Left ventricle myocardium superior (tissue), 1 donor: ENCODE measurements at regions not wholly inside any gene's neighbourhood (a gene's known extent, or its start where the extent isn't known, plus 50 kb on each side); places are given as distances from the start of the nearest gene placed in this dataset.

Experiments
- ATAC-seq: fragments of 200-7000 bp; cut with Tn5 transposase; one replicate; pipeline ENCODE4 v1.9.1; 2020; ENCODE audit warnings: mild to moderate bottlenecking, moderate library complexity
- DNase-seq: peaks from one replicate; pipeline ENCODE4 v3.0.0-alpha.2; 2020
- intact Hi-C: fragments of 100-400 bp; cut with micrococcal nuclease; formaldehyde crosslinking; loops from one replicate; pipeline ENCODE4 v1.11.0; 2022
- donor health status: DM: no; HTN: yes; CAD: no; lungs with severe emphysema.

GRCh38 chr1:4964634-4965345, 310.4 kb downstream of the AJAP1 start:
- intact Hi-C loops = no loop called here
- ATAC-seq = no peak
- no peak for DNase-seq

- intact Hi-C loops = no loop called here
- DNase-seq (no peak), ATAC-seq (no peak)
Observed at GRCh38 chr1:4963251-4963650, 308.8 kb downstream of the AJAP1 start.

- ATAC-seq (no peak), DNase-seq (no peak)
- intact Hi-C loops = no loop called here
Observed at GRCh38 chr1:4962836-4963235, 308.4 kb downstream of the AJAP1 start.

- DNase-seq (no peak), ATAC-seq (no peak)
- intact Hi-C loops = no loop called here
Observed at GRCh38 chr1:4961935-4962645, 307.7 kb downstream of the AJAP1 start.

GRCh38 chr1:4960782-4961475, 306.5 kb downstream of the AJAP1 start:
- DNase-seq (no peak), ATAC-seq (no peak)
- intact Hi-C loops = no loop called here

GRCh38 chr1:4960336-4960735, 305.9 kb downstream of the AJAP1 start:
- intact Hi-C loops = no loop called here
- DNase-seq (no peak), ATAC-seq (no peak)

- no peak for ATAC-seq
- intact Hi-C loops = no loop called here
- no peak for DNase-seq
Observed at GRCh38 chr1:4959216-4959615, 304.8 kb downstream of the AJAP1 start.

- ATAC-seq = no peak
- DNase-seq = no peak
- intact Hi-C loops = no loop called here
Observed at GRCh38 chr1:4957027-4957426, 302.6 kb downstream of the AJAP1 start.

GRCh38 chr1:4954392-4954791, 300.0 kb downstream of the AJAP1 start:
- ATAC-seq = no peak
- no peak for DNase-seq
- intact Hi-C loops = no loop called here

- intact Hi-C loops = no loop called here
- no peak for DNase-seq
- no peak for ATAC-seq
Observed at GRCh38 chr1:4951601-4952000, 297.2 kb downstream of the AJAP1 start.

GRCh38 chr1:4946343-4946742, 291.9 kb downstream of the AJAP1 start:
- intact Hi-C loops = no loop called here
- no peak for ATAC-seq

GRCh38 chr1:4944911-4945310, 290.5 kb downstream of the AJAP1 start:
- ATAC-seq = no peak
- intact Hi-C loops = no loop called here
- DNase-seq = no peak

More at GRCh38 chr1:4946343-4946742, 291.9 kb downstream of the AJAP1 start:
- no peak for DNase-seq

GRCh38 chr1:4944072-4944471, 289.7 kb downstream of the AJAP1 start:
- intact Hi-C loops = no loop called here
- ATAC-seq (no peak), DNase-seq (no peak)

GRCh38 chr1:4939266-4939665, 284.9 kb downstream of the AJAP1 start:
- no peak for ATAC-seq
- intact Hi-C loops = no loop called here

GRCh38 chr1:4937876-4938534, 283.6 kb downstream of the AJAP1 start:
- ATAC-seq = no peak
- intact Hi-C loops = no loop called here
- no peak for DNase-seq

More at GRCh38 chr1:4939266-4939665, 284.9 kb downstream of the AJAP1 start:
- DNase-seq = no peak

- no peak for DNase-seq
- ATAC-seq = peak; percentile 29
- intact Hi-C loops = no loop called here
Observed at GRCh38 chr1:4935807-4936206, 281.4 kb downstream of the AJAP1 start.

- intact Hi-C loops = no loop called here
- DNase-seq = no peak
- ATAC-seq = no peak
Observed at GRCh38 chr1:4933232-4933631, 278.8 kb downstream of the AJAP1 start.

- intact Hi-C loops = no loop called here
- ATAC-seq = no peak
- DNase-seq = no peak
Observed at GRCh38 chr1:4932311-4933030, 278.1 kb downstream of the AJAP1 start.

GRCh38 chr1:4931486-4931885, 277.1 kb downstream of the AJAP1 start:
- ATAC-seq = no peak
- intact Hi-C loops = no loop called here
- no peak for DNase-seq
